Activated T-helper 1 cell treated with anti-CD3 and anti-CD28 coated beads, Interleukin-12 subunit alpha, Interleukin-12 subunit beta, Interleukin-2, Interleukin-4 antibody, amounts not matched to agents 30 ng/mL and 10 ng/mL and 1 ng/mL, durations not matched to agents 14 hours and 24 hours and 36 hours (primary cell): ENCODE measurements at regions not wholly inside any gene's neighbourhood (a gene's known extent, or its start where the extent isn't known, plus 50 kb on each side); places are given as distances from the start of the nearest gene placed in this dataset.
"Not testable (repeated sequence)": the region's sequence is repeated elsewhere in the genome, so short reads cannot be mapped to it uniquely, and the experiment has no call there.

Experiments
- DNase-seq: peaks from one replicate; pipeline ENCODE4 v3.0.0; 2021; ENCODE audit warnings: low spot score
- H3K27ac Mint-ChIP-seq: one replicate; pipeline ENCODE4 v1.8.0; 2021; ENCODE audit warnings: mild to moderate bottlenecking, mixed read lengths
- H3K27me3 Mint-ChIP-seq: one replicate; pipeline ENCODE4 v1.8.0; 2022; ENCODE audit warnings: mild to moderate bottlenecking, moderate library complexity, mixed read lengths; ENCODE audit not compliant: insufficient read depth
- H3K36me3 Mint-ChIP-seq: one replicate; pipeline ENCODE4 v1.8.0; 2021; ENCODE audit warnings: low read depth, mixed read lengths
- H3K4me1 Mint-ChIP-seq: one replicate; pipeline ENCODE4 v1.8.0; 2021; ENCODE audit warnings: low read depth, mixed read lengths
- H3K4me3 Mint-ChIP-seq: one replicate; pipeline ENCODE4 v1.8.0; 2021; ENCODE audit warnings: mild to moderate bottlenecking, moderate library complexity, mixed read lengths
- H3K9me3 Mint-ChIP-seq: one replicate; pipeline ENCODE4 v1.8.0; 2021; ENCODE audit warnings: mixed read lengths
- intact Hi-C: fragments of 100-400 bp; cut with micrococcal nuclease; formaldehyde crosslinking; loops from one replicate; pipeline ENCODE4 v1.15.1; 2024

DNA sequence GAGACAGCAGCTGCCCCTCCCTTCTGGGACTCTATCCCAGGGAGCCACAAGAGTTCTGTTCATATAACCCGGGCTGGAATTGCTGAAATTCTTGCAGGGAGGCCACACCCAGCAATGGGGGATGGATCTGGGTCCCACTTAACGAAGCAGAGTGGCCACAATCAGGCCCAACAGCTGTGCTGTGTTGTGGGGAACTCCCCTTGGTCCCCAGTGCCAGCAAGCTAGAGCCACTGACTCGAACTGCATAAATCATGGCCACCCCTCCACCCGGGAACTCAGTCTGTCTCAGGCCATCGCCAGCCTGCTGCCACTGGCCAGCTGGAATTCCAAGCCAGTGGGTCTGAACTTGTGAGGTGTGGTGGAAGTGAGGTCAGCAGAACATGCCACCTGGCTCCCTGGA, 111.1 kb downstream of the KLF8 start:
- H3K36me3 Mint-ChIP-seq: peaks cover 13% of the 10 kb centered on the region
- no peak for DNase-seq
- no peak overlapping the region for H3K27ac Mint-ChIP-seq
- H3K4me1 Mint-ChIP-seq: peaks cover 53% of the 10 kb centered on the region
- no peak overlapping the region for H3K4me3 Mint-ChIP-seq
- no peaks in the 10 kb centered on the region for H3K27me3 Mint-ChIP-seq
- intact Hi-C loops: no loop called here
- H3K9me3 Mint-ChIP-seq: peaks cover 36% of the 10 kb centered on the region

DNA sequence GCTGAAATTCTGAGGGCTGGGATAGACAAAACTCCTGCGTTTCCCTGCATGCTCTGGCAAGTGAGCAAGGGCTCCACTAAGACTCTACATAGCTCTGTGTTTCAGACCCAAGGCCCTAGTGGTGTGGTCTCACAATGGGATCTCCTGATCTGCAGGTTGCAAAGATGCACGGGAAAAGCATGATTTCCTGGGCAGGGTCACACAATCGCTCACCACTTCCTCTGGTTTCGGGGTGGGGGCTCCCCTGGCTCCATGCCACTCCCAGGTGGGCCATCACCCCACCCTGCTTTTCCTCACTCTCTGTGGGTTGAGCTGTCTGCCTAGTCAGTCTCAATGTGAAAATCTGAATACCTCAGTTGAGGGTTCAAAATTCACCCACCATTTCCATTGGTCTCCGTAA, 111.5 kb downstream of the KLF8 start:
- Mint-ChIP-seq H3K4me1 (peaks cover 53% of the 10 kb centered on the region), H3K27ac (no peak overlapping the region), H3K36me3 (peaks cover 10% of the 10 kb centered on the region), H3K9me3 (peaks cover 32% of the 10 kb centered on the region), H3K27me3 (no peaks in the 10 kb centered on the region), H3K4me3 (peak overlapping the region; percentile 11)
- DNase-seq: peak; percentile 17
- intact Hi-C loops: no loop called here

DNA sequence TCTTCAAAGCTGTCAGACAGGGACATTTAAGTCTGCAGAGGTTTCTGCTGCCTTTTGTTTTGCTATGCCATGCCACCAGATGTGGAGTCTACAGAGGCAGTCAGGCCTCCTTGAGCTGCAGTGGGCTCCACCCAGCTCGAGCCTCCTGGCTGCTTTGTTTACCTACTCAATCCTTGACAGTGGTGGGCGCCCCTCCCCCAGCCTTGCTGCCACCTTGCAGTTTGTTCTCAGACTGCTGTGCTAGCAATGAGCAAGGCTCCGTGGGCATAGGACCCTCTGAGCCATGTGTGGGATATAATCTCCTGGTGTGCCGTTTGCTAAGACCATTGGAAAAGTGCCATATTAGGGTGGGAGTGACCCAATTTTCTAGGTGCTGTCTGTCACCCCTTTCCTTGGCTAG, 126.0 kb downstream of the KLF8 start:
- H3K36me3 Mint-ChIP-seq, H3K27ac Mint-ChIP-seq, DNase-seq, intact Hi-C loops, H3K27me3 Mint-ChIP-seq, H3K4me3 Mint-ChIP-seq: not testable (repeated sequence)
- peaks cover 13% of the 10 kb centered on the region for H3K9me3 Mint-ChIP-seq
- H3K4me1 Mint-ChIP-seq: peaks cover 14% of the 10 kb centered on the region

DNA sequence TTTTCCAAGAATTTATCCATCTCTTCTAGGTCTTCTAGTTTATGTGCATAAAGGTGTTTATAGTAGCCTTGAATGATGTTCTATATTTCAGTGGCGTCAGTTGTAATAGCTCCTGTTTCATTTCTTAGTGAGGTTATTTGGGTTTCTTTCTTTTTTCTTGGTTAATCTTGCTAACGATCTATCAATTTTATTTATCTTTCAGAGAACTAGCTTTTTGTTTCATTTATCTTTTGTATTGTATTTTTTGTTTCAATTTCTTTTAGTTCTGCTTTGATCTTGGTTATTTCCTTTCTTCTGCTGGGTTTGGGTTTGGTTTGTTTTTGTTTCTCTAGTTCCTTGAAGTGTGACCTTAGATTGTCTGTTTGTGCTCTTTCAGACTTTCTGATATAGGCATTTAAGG, 133.0 kb downstream of the KLF8 start:
- not testable (repeated sequence) for DNase-seq, H3K36me3 Mint-ChIP-seq, H3K27me3 Mint-ChIP-seq
- intact Hi-C loops: loop anchor here (1.0 to 5.0 kb wide), 2 partner anchors 198 to 362 kb away; partner anchors contain the start of genes NBDY and UBQLN2
- Mint-ChIP-seq H3K4me3 (peak overlapping the region; percentile 49), H3K27ac (peak overlapping the region; percentile 69), H3K4me1 (peaks cover 59% of the 10 kb centered on the region), H3K9me3 (peaks cover 14% of the 10 kb centered on the region)

DNA sequence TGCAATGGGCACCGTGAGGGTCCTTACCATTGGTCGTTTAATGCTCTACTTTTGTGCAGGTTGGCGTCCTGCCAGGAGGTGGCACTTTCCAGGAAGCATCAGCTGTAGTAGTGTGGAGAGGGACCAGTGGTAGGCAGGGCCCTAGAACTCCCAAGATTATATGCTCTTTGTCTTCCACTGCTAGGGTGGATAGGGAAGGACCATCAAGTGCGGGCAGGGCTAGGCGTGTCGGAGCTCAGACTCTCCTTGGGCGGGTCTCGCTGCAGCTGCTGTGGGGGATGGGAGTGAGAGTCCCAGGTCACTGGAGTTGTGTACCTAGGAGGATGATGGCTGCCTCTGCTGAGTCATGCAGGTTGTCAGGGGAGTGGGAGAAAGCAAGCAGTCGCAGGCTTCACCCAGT, 134.7 kb downstream of the KLF8 start:
- intact Hi-C loops: loop anchor here (5.0 kb wide), 1 partner anchor 360 kb away; the partner anchor contains the start of gene NBDY
- Mint-ChIP-seq H3K27me3 (no peaks in the 10 kb centered on the region), H3K36me3 (peaks cover 10% of the 10 kb centered on the region), H3K9me3 (peaks cover 13% of the 10 kb centered on the region), H3K4me3 (no peak overlapping the region), H3K27ac (no peak overlapping the region), H3K4me1 (peaks cover 56% of the 10 kb centered on the region)
- DNase-seq: no peak

DNA sequence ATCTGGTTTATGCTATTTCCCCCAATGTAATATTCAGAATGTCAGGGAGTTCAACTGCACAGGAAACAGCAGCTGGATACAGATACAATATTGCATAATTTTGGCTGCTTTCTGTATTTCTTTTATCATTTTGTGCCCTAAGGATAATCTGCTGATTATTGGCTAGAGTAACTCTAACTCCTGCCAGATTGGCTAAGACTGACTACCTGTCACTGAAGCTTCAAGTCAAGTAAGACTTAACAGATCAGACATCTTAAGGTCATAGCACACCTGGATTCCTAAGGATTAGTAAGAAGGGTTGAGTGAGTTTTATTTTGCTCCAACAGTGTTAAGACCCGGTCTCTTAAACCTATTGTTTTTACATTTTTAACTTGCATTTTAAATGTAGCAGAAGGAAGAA, 136.8 kb downstream of the KLF8 start:
- peak overlapping the region; percentile 27 for H3K27ac Mint-ChIP-seq
- peak overlapping the region; percentile 19 for H3K4me3 Mint-ChIP-seq
- peaks cover 55% of the 10 kb centered on the region for H3K4me1 Mint-ChIP-seq
- H3K36me3 Mint-ChIP-seq: peaks cover 11% of the 10 kb centered on the region
- no peaks in the 10 kb centered on the region for H3K27me3 Mint-ChIP-seq
- DNase-seq: no peak
- intact Hi-C loops: loop anchor here (1.0 to 5.0 kb wide), 3 partner anchors 13 to 358 kb away; partner anchors contain the start of gene NBDY
- peaks cover 6% of the 10 kb centered on the region for H3K9me3 Mint-ChIP-seq

DNA sequence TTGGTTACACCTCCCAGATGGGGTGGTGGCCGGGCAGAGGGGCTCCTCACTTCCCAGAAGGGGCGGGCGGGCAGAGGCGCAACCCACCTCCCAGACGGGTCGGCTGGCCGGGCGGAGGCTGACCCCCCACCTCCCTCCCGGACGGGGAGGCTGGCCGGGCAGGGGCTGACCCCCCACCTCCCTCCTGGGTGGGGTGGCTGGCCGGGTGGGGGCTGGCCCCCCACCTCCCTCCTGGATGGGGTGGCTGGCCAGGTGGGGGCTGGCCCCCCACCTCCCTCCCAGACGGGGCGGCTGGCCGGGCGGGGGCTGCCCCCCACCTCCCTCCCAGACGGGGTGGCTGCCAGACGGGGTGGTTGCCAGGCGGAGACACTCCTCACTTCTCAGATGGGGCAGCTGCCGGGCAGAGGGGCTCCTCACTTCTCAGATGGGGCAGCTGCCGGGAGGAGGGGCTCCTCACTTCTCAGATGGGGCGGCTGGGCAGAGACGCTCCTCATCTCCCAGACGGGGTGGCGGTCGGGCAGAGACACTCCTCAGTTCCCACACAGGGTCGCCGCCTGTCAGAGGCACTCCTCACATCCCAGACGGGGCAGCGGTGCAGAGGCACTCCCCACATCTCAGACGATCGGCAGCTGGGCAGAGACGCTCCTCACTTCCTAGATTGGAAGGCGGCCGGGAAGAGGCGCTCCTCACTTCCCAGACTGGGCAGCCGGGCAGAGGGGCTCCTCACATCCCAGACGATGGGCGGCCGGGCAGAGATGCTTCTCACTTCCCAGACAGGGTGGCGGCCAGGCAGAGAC, 148.0 kb downstream of the KLF8 start:
- H3K27me3 Mint-ChIP-seq, H3K36me3 Mint-ChIP-seq, H3K4me3 Mint-ChIP-seq, H3K9me3 Mint-ChIP-seq, H3K27ac Mint-ChIP-seq, intact Hi-C loops, DNase-seq: not testable (repeated sequence)
- H3K4me1 Mint-ChIP-seq: peaks cover 27% of the 10 kb centered on the region

DNA sequence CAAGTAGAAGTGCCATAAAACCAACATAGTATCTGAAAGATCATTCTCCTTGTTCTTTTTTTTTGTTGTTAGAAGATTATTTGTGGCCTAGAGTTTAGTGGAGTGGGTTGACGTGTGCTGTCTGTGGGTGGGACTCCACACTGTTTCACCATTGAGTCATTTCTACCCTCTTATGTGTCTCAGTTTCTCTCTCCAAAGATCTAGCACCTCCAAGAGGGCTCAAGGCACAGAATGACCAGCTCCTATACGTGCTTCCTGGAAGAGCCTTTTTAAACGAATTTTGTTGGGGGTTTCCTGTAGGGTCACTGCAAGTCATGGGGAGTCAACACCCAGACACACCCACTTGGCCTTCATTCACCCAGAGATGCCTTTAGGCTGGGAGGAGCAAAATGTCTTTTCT, 150.1 kb downstream of the KLF8 start:
- Mint-ChIP-seq H3K9me3 (peaks cover 4% of the 10 kb centered on the region), H3K27me3 (no peaks in the 10 kb centered on the region), H3K27ac (peak overlapping the region; percentile 88), H3K4me3 (peak overlapping the region; percentile 58), H3K36me3 (peaks cover 9% of the 10 kb centered on the region), H3K4me1 (peaks cover 38% of the 10 kb centered on the region)
- intact Hi-C loops: loop anchor here (1.0 to 2.0 kb wide), 4 partner anchors 14 to 346 kb away; no protein-coding TSS in a partner anchor
- peak; percentile 8 for DNase-seq

DNA sequence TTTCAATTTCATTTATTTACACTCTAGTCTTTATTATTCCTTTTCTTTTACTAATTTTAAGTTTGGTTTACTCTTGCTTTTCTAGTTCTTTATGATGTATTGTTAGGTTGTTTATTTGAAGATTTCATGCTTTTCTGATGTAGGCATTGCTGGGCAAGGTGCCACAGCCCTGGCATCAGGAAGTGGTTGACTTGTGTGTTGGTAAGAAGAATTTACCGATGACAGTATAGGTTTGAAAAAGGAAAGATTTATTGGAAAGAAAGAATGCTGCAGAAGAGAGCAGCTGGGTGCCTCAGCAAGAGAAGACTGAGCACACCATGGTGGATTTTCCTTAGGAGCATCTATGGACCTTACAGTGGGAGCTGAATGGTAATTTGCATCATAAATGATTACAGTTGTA, 153.2 kb downstream of the KLF8 start:
- peaks cover 11% of the 10 kb centered on the region for H3K36me3 Mint-ChIP-seq
- peaks cover 4% of the 10 kb centered on the region for H3K9me3 Mint-ChIP-seq
- DNase-seq: no peak
- intact Hi-C loops: no loop called here
- H3K4me3 Mint-ChIP-seq: peak overlapping the region; percentile 40
- peaks cover 38% of the 10 kb centered on the region for H3K4me1 Mint-ChIP-seq
- peak overlapping the region; percentile 88 for H3K27ac Mint-ChIP-seq
- no peaks in the 10 kb centered on the region for H3K27me3 Mint-ChIP-seq

DNA sequence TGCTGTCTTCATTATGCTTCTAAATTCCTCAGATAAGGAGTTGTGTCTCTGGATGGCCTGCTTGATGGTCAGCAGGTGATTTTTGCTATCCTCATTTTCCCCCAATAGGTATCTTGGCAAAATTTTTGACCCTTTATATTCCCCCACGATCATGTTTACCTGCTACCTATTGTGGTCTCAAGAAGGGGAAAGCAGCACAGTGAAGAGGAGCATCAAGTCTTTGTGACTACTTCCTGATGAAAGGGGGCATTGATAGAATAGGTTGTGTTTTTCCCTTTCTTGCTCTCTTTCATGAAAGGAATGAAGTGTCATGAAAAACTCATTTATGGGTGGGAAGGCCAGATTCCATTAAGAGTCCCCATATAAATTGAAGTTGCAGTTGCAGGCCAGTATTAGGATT, 153.8 kb downstream of the KLF8 start:
- no peak for DNase-seq
- Mint-ChIP-seq H3K27ac (peak overlapping the region; percentile 52), H3K4me1 (peaks cover 38% of the 10 kb centered on the region), H3K9me3 (peaks cover 4% of the 10 kb centered on the region), H3K27me3 (no peaks in the 10 kb centered on the region), H3K36me3 (peaks cover 11% of the 10 kb centered on the region), H3K4me3 (peak overlapping the region; percentile 68)
- intact Hi-C loops: no loop called here

DNA sequence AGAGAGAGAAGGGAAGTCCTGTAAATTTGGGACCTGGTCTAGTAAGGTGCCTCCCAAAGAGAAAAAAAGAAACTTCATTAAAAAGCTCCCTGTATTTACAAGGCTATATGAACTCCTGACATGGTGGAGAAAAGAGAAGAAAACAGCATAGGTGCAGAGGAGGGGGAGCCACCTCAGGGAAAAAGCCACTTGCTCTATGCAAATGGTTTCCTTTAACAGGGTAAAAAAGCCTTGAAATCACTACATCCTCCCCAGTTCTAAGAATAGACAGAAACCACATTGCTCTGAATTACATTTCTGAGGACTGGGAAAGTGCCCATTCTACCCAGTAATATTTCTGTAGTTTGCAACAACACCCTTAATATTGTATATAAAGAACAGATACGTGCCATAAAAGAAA, 165.5 kb downstream of the KLF8 start:
- Mint-ChIP-seq H3K36me3 (peaks cover 7% of the 10 kb centered on the region), H3K27me3 (no peaks in the 10 kb centered on the region), H3K27ac (peak overlapping the region; percentile 83), H3K4me3 (peak overlapping the region; percentile 66), H3K9me3 (peaks cover 5% of the 10 kb centered on the region), H3K4me1 (peaks cover 45% of the 10 kb centered on the region)
- intact Hi-C loops: loop anchor here (1.0 to 5.0 kb wide), 3 partner anchors 15 to 330 kb away; partner anchors contain the start of genes NBDY and UBQLN2
- DNase-seq: peak; percentile 2

DNA sequence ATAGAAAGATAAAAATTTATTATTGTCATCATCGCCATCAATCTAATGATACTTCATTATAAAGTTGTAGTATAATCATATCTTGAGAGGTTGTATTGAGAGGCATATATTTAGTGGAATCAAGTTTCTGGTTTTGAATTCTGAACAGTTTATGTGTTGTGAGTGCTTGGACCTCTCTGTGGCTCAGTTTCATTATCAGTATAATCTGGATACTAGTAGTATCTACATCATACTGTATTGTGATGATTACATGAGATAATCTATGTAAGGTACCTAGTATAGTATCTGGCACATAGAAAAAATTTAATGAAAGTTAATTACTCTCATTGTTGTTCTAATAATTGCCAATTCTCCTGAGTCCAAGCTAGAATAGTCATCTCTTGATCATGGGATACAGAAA, 161.2 kb upstream of the UBQLN2 start:
- Mint-ChIP-seq H3K27me3 (no peaks in the 10 kb centered on the region), H3K27ac (no peak overlapping the region), H3K36me3 (peaks cover 4% of the 10 kb centered on the region), H3K9me3 (peaks cover 11% of the 10 kb centered on the region), H3K4me3 (no peak overlapping the region), H3K4me1 (peaks cover 36% of the 10 kb centered on the region)
- intact Hi-C loops: no loop called here
- DNase-seq: no peak

DNA sequence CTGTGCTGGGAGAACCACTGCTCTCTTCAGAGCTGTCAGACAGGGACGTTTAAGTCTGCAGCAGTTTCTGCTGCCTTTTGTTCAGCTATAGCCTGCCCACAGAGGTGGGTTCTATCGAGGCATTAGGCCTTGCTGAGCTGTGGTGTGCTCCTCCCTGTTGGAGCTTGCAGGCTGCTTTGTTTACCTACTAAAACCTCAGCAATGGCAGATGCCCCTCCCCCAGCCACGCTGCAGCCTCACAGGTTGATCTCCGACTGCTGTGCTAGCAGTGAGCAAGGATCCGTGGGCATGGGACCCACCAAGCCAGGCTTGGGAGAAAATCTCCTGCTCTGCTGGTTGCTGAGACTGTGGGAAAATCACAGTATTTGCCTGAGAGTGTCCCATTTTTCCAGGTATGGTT, 133.8 kb upstream of the UBQLN2 start:
- Mint-ChIP-seq H3K27me3 (peaks cover 2% of the 10 kb centered on the region), H3K27ac (no peak overlapping the region), H3K4me1 (no peaks in the 10 kb centered on the region), H3K36me3 (peaks cover 5% of the 10 kb centered on the region), H3K4me3 (no peak overlapping the region), H3K9me3 (peaks cover 12% of the 10 kb centered on the region)
- intact Hi-C loops: no loop called here
- DNase-seq: no peak
